A549 (cell line): ENCODE measurements at regions not wholly inside any gene's neighbourhood (a gene's known extent, or its start where the extent isn't known, plus 50 kb on each side); places are given as distances from the start of the nearest gene placed in this dataset.

Experiments used
- ATAC-seq, 2 experiments: fragments of 200-7000 bp in 1 of 2; fragments of >200 bp in 1 of 2; cut with Nextera tagmentation in 1 of 2; cut with Tn5 transposase in 1 of 2; 3 replicates each; pipeline versions ENCODE4 v1.8.0 to v1.9.1; 2018 to 2020; ENCODE audit warnings: mild to moderate bottlenecking in 1 of 2, moderate library complexity in 1 of 2
- CTCF ChIA-PET: fragments of 300-600 bp; sonication (Branson Sonifier 250); formaldehyde crosslinking; extraction: SDS; loops from one replicate; lab custom pipeline; 2021; ENCODE audit warnings: antibody characterized with exemption, inconsistent platforms; lab: Yijun Ruan, JAX
- POLR2A ChIA-PET: fragments of 350-600 bp; formaldehyde crosslinking; extraction: SDS; loops from one replicate; lab custom pipeline; 2021; ENCODE audit warnings: antibody characterized with exemption, inconsistent platforms; lab: Yijun Ruan, JAX
- DNase-seq, 2 experiments: peaks; one replicate each; pipeline versions ENCODE4 v3.0.0 to v3.0.0-alpha.2; 2011 to 2016; ENCODE audit warnings: low read depth in 1 of 2, low spot score in 1 of 2
- FAIRE-seq: peaks from 2 replicates; lab custom pipeline; 2011; peaks lifted over from hg19 to GRCh38; lab: Jason Lieb, UNC
- H3K27ac ChIP-seq, 2 experiments: fragments of >200 bp; sonication (Bioruptor Twin); formaldehyde crosslinking; 3 replicates each; pipeline ENCODE4 v1.5.1; 2016 to 2017
- H3K4me1 ChIP-seq: fragments of >200 bp; sonication (Bioruptor Twin); formaldehyde crosslinking; 3 replicates; pipeline ENCODE4 v1.6.1; 2016
- H3K4me2 ChIP-seq: fragments of >200 bp; sonication (Bioruptor Twin); formaldehyde crosslinking; 3 replicates; pipeline ENCODE4 v1.6.1; 2016
- H3K4me3 ChIP-seq: fragments of >200 bp; sonication (Bioruptor Twin); formaldehyde crosslinking; 3 replicates; pipeline ENCODE4 v1.5.1; 2016
- H3K9me3 ChIP-seq: fragments of >200 bp; sonication (Bioruptor Twin); formaldehyde crosslinking; 3 replicates; pipeline ENCODE4 v1.6.1; 2016
- BHLHE40 ChIP-seq: IDR thresholded peaks from 2 replicates; pipeline ENCODE4 v1.6.1; 2012; ENCODE audit warnings: low read depth, low read length, inconsistent platforms
- EHF ChIP-seq: fragments of 250-450 bp; sonication (Bioruptor Pico); IDR thresholded peaks from 2 replicates; pipeline ENCODE4 v1.5.0; 2020; ENCODE audit warnings: mild to moderate bottlenecking
- HDAC2 ChIP-seq: fragments of 200-600 bp; sonication (generic); IDR thresholded peaks from 2 replicates; pipeline ENCODE4 v1.6.1; 2016
- HOXB13 ChIP-seq: fragments of 250-450 bp; sonication (Bioruptor Pico); IDR thresholded peaks from 2 replicates; pipeline ENCODE4 v1.5.0; 2020; ENCODE audit warnings: low read depth, mild to moderate bottlenecking, moderate library complexity
- HOXB5 ChIP-seq: fragments of 250-450 bp; sonication (Bioruptor Pico); IDR thresholded peaks from 2 replicates; pipeline ENCODE4 v1.5.0; 2020; ENCODE audit warnings: mild to moderate bottlenecking, moderate library complexity
- JUNB ChIP-seq: fragments of >200 bp; sonication (Bioruptor Twin); formaldehyde crosslinking; IDR thresholded peaks from 2 replicates; pipeline ENCODE4 v1.6.1; 2016
- KDM5A ChIP-seq: fragments of 200-600 bp; sonication (generic); IDR thresholded peaks from 2 replicates; pipeline ENCODE4 v1.6.1; 2016; ENCODE audit warnings: antibody characterized with exemption, mild to moderate bottlenecking
- MYC ChIP-seq: IDR thresholded peaks from 2 replicates; pipeline ENCODE4 v1.6.1; 2012; ENCODE audit warnings: mild to moderate bottlenecking, inconsistent platforms, low read length, improper control_type of control experiment, borderline replicate concordance
- NFE2L2 ChIP-seq: fragments of 150-350 bp; conservative IDR thresholded peaks from 2 replicates; pipeline ENCODE4 v1.6.1; 2014; ENCODE audit warnings: low read length
- NR3C1 ChIP-seq: fragments of >200 bp; sonication (Bioruptor Twin); formaldehyde crosslinking; IDR thresholded peaks from 3 replicates; pipeline ENCODE4 v1.6.1; 2017
- PHF8 ChIP-seq: fragments of 200-600 bp; sonication (generic); IDR thresholded peaks from 2 replicates; pipeline ENCODE4 v1.6.1; 2016; ENCODE audit warnings: low read depth, mild to moderate bottlenecking, antibody characterized with exemption, moderate library complexity, borderline replicate concordance
- POLR2A ChIP-seq: IDR thresholded peaks from 2 replicates; pipeline ENCODE4 v1.6.1; 2012; ENCODE audit warnings: mild to moderate bottlenecking, low read length
- RCOR1 ChIP-seq: fragments of 150-350 bp; IDR thresholded peaks from 2 replicates; pipeline ENCODE4 v1.6.1; 2014; ENCODE audit warnings: antibody characterized with exemption, low read length, low read depth
- TFCP2L1 ChIP-seq: fragments of 250-450 bp; sonication (Bioruptor Pico); IDR thresholded peaks from 2 replicates; pipeline ENCODE4 v1.5.0; 2021; ENCODE audit warnings: mild to moderate bottlenecking
- USF2 ChIP-seq: fragments of 450-650 bp; IDR thresholded peaks from 2 replicates; pipeline ENCODE4 v1.6.1; 2014; ENCODE audit warnings: antibody characterized with exemption
- ZFP36 ChIP-seq: fragments of 450-650 bp; IDR thresholded peaks from 2 replicates; pipeline ENCODE4 v1.6.1; 2014; ENCODE audit warnings: borderline replicate concordance; ENCODE audit not compliant: partially characterized antibody
- WGBS: methylation state at CpG from one replicate; pipeline ENCODE4 v1.1.6; 2017; ENCODE audit errors: missing lambda C conversion rate; 5-methylcytosine and 5-hydroxymethylcytosine counted together
- TF ChIP-seq, protein P1 (sequence below): fragments of >200 bp; sonication (Bioruptor Twin); formaldehyde crosslinking; IDR thresholded peaks from 3 replicates; pipeline ENCODE4 v1.6.1; 2016
- TF ChIP-seq, protein P2 (sequence below): fragments of >200 bp; sonication (Bioruptor Twin); formaldehyde crosslinking; IDR thresholded peaks from 3 replicates; pipeline ENCODE4 v1.5.1; 2016
- TF ChIP-seq, protein P3 (sequence below): fragments of 250-450 bp; sonication (Bioruptor Pico); IDR thresholded peaks from 2 replicates; pipeline ENCODE4 v1.5.0; 2020; ENCODE audit warnings: low read depth, mild to moderate bottlenecking, moderate library complexity
- TF ChIP-seq, protein P4 (sequence below): IDR thresholded peaks from 2 replicates; pipeline ENCODE4 v1.6.1; 2012; ENCODE audit warnings: low read depth, borderline replicate concordance

DNA sequence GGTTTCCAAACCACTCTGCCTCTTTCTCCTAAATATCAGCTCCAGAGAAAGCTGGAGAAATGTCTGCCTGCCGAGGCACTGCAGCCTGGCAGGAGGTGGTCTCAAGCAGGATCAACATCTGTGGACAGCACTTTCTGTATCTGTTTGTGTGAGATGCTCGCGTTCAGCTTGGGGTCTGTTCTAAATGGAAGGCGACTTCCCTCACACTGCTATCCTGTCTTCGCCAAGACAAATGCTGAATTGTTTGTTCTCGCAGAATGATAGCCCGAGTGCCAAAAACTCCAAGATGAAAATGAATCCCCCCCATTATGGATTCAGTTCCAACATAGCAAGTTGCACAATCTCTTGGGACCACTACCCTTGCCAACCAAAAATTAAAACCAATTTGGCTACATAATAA lies 72.2 kb upstream of the PALS2 start:
- no peak for DNase-seq
- 79% methylated on average over 7 of the region's 7 CpGs for WGBS
- ChIA-PET POLR2A (no interaction called here), CTCF (no interaction called here)
- no peak overlapping the region for H3K27ac ChIP-seq
- H3K4me1 ChIP-seq = no peaks in the 10 kb centered on the region
- H3K4me3 ChIP-seq = no peak overlapping the region
- no peak for ATAC-seq
- H3K9me3 ChIP-seq = no peaks in the 10 kb centered on the region
- no peak overlapping the region for H3K4me2 ChIP-seq
- FAIRE-seq = no peak
- TF ChIP-seq POLR2A (no peak), HOXB5 (CRISPR knock-in tag) (no peak), NFE2L2 (no peak), USF2 (no peak), KDM5A (no peak), JUNB (no peak), HDAC2 (no peak), ZFP36 (no peak), PHF8 (no peak), BHLHE40 (no peak), EHF (CRISPR knock-in tag) (no peak)
- TF ChIP-seq, protein P1, sequence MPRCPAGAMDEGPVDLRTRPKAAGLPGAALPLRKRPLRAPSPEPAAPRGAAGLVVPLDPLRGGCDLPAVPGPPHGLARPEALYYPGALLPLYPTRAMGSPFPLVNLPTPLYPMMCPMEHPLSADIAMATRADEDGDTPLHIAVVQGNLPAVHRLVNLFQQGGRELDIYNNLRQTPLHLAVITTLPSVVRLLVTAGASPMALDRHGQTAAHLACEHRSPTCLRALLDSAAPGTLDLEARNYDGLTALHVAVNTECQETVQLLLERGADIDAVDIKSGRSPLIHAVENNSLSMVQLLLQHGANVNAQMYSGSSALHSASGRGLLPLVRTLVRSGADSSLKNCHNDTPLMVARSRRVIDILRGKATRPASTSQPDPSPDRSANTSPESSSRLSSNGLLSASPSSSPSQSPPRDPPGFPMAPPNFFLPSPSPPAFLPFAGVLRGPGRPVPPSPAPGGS = no peak
- TF ChIP-seq, protein P2, sequence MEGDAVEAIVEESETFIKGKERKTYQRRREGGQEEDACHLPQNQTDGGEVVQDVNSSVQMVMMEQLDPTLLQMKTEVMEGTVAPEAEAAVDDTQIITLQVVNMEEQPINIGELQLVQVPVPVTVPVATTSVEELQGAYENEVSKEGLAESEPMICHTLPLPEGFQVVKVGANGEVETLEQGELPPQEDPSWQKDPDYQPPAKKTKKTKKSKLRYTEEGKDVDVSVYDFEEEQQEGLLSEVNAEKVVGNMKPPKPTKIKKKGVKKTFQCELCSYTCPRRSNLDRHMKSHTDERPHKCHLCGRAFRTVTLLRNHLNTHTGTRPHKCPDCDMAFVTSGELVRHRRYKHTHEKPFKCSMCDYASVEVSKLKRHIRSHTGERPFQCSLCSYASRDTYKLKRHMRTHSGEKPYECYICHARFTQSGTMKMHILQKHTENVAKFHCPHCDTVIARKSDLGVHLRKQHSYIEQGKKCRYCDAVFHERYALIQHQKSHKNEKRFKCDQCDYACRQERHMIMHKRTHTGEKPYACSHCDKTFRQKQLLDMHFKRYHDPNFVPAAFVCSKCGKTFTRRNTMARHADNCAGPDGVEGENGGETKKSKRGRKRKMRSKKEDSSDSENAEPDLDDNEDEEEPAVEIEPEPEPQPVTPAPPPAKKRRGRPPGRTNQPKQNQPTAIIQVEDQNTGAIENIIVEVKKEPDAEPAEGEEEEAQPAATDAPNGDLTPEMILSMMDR = no peak
- TF ChIP-seq, protein P3, sequence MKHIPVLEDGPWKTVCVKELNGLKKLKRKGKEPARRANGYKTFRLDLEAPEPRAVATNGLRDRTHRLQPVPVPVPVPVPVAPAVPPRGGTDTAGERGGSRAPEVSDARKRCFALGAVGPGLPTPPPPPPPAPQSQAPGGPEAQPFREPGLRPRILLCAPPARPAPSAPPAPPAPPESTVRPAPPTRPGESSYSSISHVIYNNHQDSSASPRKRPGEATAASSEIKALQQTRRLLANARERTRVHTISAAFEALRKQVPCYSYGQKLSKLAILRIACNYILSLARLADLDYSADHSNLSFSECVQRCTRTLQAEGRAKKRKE (CRISPR knock-in tag) = no peak
- TF ChIP-seq, protein P4, sequence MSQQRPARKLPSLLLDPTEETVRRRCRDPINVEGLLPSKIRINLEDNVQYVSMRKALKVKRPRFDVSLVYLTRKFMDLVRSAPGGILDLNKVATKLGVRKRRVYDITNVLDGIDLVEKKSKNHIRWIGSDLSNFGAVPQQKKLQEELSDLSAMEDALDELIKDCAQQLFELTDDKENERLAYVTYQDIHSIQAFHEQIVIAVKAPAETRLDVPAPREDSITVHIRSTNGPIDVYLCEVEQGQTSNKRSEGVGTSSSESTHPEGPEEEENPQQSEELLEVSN = no peak

GRCh38 chr7:24501443-24502134 lies 71.7 kb upstream of the PALS2 start:
- CTCF ChIA-PET = no interaction called here
- 9% methylated on average over 1 of the region's 1 CpG for WGBS
- POLR2A ChIA-PET = no interaction called here

More at GRCh38 chr7:24501443-24502134, 71.7 kb upstream of the PALS2 start:
- H3K4me1 ChIP-seq = no peaks in the 10 kb centered on the region
- H3K9me3 ChIP-seq = no peaks in the 10 kb centered on the region
- DNase-seq (no peak), ATAC-seq (no peak), FAIRE-seq (no peak)
- TF ChIP-seq MYC (no peak), NR3C1 (no peak), TFCP2L1 (CRISPR knock-in tag) (no peak), HOXB5 (CRISPR knock-in tag) (no peak), RCOR1 (no peak), BHLHE40 (no peak), HOXB13 (CRISPR knock-in tag) (no peak), NFE2L2 (no peak)
- TF ChIP-seq, protein P2 = no peak
- no peak overlapping the region for H3K4me3 ChIP-seq
- H3K4me2 ChIP-seq = no peak overlapping the region
- no peak overlapping the region for H3K27ac ChIP-seq
